Neural crest cell (in vitro differentiated cells): ENCODE measurements at regions not wholly inside any gene's neighbourhood (a gene's known extent, or its start where the extent isn't known, plus 50 kb on each side); places are given as distances from the start of the nearest gene placed in this dataset.
"Not testable (repeated sequence)": the region's sequence is repeated elsewhere in the genome, so short reads cannot be mapped to it uniquely, and the experiment has no call there.

ENCODE experiments used
- DNase-seq: peaks from one replicate; pipeline ENCODE4 v3.0.0; 2021; ENCODE audit warnings: low read depth, mixed read lengths, low spot score
- H3K27ac Mint-ChIP-seq: one replicate; pipeline ENCODE4 v1.8.0; 2021; ENCODE audit warnings: mild to moderate bottlenecking, mixed read lengths; ENCODE audit not compliant: unreplicated experiment
- H3K27me3 Mint-ChIP-seq: 2 replicates; pipeline ENCODE4 v1.8.0; 2021; ENCODE audit warnings: low read depth, mild to moderate bottlenecking, mixed read lengths
- H3K36me3 Mint-ChIP-seq: 2 replicates; pipeline ENCODE4 v1.8.0; 2021; ENCODE audit warnings: low read depth, mild to moderate bottlenecking, mixed read lengths
- H3K4me1 Mint-ChIP-seq: 2 replicates; pipeline ENCODE4 v1.8.0; 2021; ENCODE audit warnings: mixed read lengths
- H3K4me3 Mint-ChIP-seq: one replicate; pipeline ENCODE4 v1.8.0; 2021; ENCODE audit warnings: mild to moderate bottlenecking, mixed read lengths
- H3K9me3 Mint-ChIP-seq: 2 replicates; pipeline ENCODE4 v1.8.0; 2021; ENCODE audit warnings: mixed read lengths
- CTCF ChIP-seq: fragments of 200-600 bp; sonication (generic); conservative IDR thresholded peaks from 2 replicates; pipeline ENCODE4 v1.5.0; 2021; ENCODE audit warnings: antibody characterized with exemption, mild to moderate bottlenecking

DNA sequence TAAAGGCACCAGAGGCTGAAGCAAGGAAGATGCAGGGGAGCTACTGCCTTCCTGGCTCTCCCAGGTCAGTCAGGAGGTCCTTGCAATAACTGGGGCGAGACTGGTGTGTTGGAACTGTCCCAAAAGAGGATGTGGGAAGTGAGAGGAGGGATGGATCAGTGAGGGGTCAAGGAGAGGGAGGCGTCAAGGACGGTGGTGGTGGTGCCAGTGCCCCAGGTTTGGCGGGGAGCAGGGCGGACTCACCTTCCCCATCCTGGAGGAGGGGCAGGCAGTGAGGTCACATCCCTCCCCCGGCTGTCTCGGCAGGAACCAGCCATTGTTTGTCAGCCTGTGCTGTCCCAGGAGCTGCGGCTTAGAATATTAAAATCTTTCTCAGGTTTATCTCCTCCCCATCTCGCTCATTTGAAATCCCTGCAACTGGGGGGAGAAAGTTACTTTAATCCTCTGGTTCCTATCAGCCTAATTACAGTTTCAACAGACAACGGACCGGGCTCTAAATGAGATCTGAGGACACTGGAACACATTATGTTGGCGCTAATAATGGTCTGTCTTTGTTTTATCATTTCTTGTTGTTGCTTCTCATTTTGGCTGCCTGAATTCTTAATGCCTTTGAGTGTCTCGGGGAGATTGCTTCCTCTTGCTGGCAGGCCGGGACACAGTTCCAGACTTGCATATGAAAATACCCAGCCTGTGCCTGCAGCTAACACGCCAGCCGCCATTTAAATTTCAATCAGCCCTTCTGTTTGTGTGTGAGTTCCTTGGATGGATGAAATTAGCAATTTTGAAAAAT is 387.5 kb downstream of the RPS24 start:
- H3K4me1 Mint-ChIP-seq = peaks cover 34% of the 10 kb centered on the region
- no peak for DNase-seq
- peaks cover 7% of the 10 kb centered on the region for H3K9me3 Mint-ChIP-seq
- TF ChIP-seq CTCF = no peak
- H3K27me3 Mint-ChIP-seq = no peaks in the 10 kb centered on the region
- H3K4me3 Mint-ChIP-seq = no peak overlapping the region
- peaks cover 5% of the 10 kb centered on the region for H3K36me3 Mint-ChIP-seq
- H3K27ac Mint-ChIP-seq = peak overlapping the region; percentile 39

DNA sequence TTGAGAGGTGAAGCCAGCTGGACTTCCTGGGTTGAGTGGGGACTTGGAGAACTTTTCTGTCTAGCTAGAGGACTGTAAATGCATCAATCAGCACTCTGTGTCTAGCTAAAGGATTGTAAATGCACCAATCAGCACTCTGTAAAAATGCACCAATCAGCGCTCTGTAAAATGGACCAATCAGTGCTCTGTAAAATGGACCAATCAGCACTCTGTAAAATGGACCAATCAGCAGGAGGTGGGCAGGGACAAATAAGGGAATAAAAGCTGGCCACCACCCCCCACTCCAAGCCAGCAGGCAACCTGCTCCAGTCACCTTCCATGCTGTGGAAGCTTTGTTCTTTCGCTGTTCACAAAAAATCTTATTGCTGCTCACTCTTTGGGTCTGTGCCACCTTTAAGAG is 390.4 kb downstream of the RPS24 start:
- H3K27me3 Mint-ChIP-seq, H3K9me3 Mint-ChIP-seq, H3K4me3 Mint-ChIP-seq, H3K36me3 Mint-ChIP-seq, DNase-seq, H3K27ac Mint-ChIP-seq: not testable (repeated sequence)
- H3K4me1 Mint-ChIP-seq = peaks cover 31% of the 10 kb centered on the region

DNA sequence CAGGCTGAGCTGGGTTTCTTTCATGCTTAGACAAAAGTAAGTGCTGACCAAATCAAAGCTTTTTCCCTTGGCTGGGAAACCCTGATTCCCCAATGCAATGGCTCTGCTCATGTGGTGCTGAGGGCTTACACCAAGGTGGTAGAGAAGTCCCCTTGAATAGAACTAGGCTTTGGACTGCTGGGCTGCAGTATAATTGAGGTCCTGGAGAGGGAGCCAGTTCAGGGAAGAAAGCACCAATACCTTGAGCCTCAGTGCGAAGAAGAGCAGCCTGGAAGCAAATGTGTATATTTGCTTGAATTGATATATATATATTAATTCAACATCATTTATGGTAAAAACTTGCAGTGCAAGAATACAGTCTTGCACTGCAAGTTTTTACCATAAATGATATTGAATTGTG is 391.1 kb downstream of the RPS24 start:
- no peak overlapping the region for H3K4me3 Mint-ChIP-seq
- H3K9me3 Mint-ChIP-seq = peaks cover 7% of the 10 kb centered on the region
- no peaks in the 10 kb centered on the region for H3K27me3 Mint-ChIP-seq
- no peak for DNase-seq
- H3K27ac Mint-ChIP-seq = no peak overlapping the region
- TF ChIP-seq CTCF = peak; percentile 45
- peaks cover 25% of the 10 kb centered on the region for H3K4me1 Mint-ChIP-seq
- H3K36me3 Mint-ChIP-seq = peaks cover 7% of the 10 kb centered on the region

DNA sequence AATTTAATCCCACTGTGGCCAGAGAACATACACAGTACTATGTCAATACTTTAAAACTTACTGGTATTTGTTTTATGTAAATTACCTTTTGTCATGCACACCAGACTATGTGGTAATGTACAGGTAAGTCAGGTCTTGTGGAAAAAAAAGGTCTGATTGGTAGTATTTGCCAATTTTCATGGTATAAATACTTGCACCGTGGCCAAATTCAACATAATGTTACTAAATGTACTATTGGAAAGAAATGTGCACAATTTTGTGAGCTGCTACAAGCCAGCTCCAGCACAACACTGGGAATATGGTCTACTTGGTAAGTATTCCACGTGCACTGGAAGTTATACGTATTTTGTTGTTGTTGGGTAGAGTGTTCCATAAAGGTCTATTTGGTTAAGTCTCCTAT is 392.5 kb downstream of the RPS24 start:
- Mint-ChIP-seq H3K27me3 (no peaks in the 10 kb centered on the region), H3K36me3 (peaks cover 7% of the 10 kb centered on the region), H3K4me3 (no peak overlapping the region), H3K9me3 (peaks cover 7% of the 10 kb centered on the region), H3K4me1 (peaks cover 13% of the 10 kb centered on the region), H3K27ac (no peak overlapping the region)
- no peak for DNase-seq
- TF ChIP-seq CTCF = no peak

GRCh38 chr10:78427497-78428031 is 393.9 kb downstream of the RPS24 start:
- peaks cover 7% of the 10 kb centered on the region for H3K36me3 Mint-ChIP-seq
- no peak for TF ChIP-seq CTCF
- H3K9me3 Mint-ChIP-seq = peaks cover 7% of the 10 kb centered on the region
- H3K4me3 Mint-ChIP-seq = no peak overlapping the region
- H3K4me1 Mint-ChIP-seq = peaks cover under 1% of the 10 kb centered on the region
- H3K27me3 Mint-ChIP-seq = no peaks in the 10 kb centered on the region
- no peak for DNase-seq
- H3K27ac Mint-ChIP-seq = no peak overlapping the region

- H3K4me3 Mint-ChIP-seq = no peak overlapping the region
- H3K27me3 Mint-ChIP-seq = no peaks in the 10 kb centered on the region
- no peak for DNase-seq
- H3K4me1 Mint-ChIP-seq = peaks cover 8% of the 10 kb centered on the region
- H3K36me3 Mint-ChIP-seq = peaks cover 7% of the 10 kb centered on the region
- no peak overlapping the region for H3K27ac Mint-ChIP-seq
- TF ChIP-seq CTCF = no peak
- H3K9me3 Mint-ChIP-seq = peaks cover 7% of the 10 kb centered on the region
Measured at GRCh38 chr10:78428579-78428978, 394.9 kb downstream of the RPS24 start.
